SK-N-SH (cell line): ENCODE measurements at regions not wholly inside any gene's neighbourhood (a gene's known extent, or its start where the extent isn't known, plus 50 kb on each side); places are given as distances from the start of the nearest gene placed in this dataset.

Experiments
- EP300 ChIP-seq, 2 experiments: IDR thresholded peaks; 2 replicates each; pipeline versions ENCODE4 v1.4.0 to v1.6.1; 2012; ENCODE audit warnings: borderline replicate concordance in 1 of 2, low read depth in 1 of 2, low read length in 1 of 2
- GABPA ChIP-seq: IDR thresholded peaks from 2 replicates; pipeline ENCODE4 v1.4.0; 2012; ENCODE audit warnings: low read depth, mild to moderate bottlenecking
- JUND ChIP-seq: IDR thresholded peaks from 2 replicates; pipeline ENCODE4 v1.4.0; 2012
- MEF2A ChIP-seq: IDR thresholded peaks from 2 replicates; pipeline ENCODE4 v1.4.0; 2012; ENCODE audit warnings: low read depth, borderline replicate concordance
- NFIC ChIP-seq: IDR thresholded peaks from 2 replicates; pipeline ENCODE4 v1.4.0; 2012; ENCODE audit warnings: borderline replicate concordance
- RFX5 ChIP-seq: IDR thresholded peaks from 2 replicates; pipeline ENCODE4 v1.6.1; 2012; ENCODE audit warnings: mild to moderate bottlenecking, improper control_type of control experiment, low read length
- TF ChIP-seq, protein P1 (sequence below): fragments of 200-600 bp; sonication (generic); IDR thresholded peaks from 2 replicates; pipeline ENCODE4 v1.6.1; 2017; ENCODE audit warnings: antibody characterized with exemption, mild to moderate bottlenecking, moderate library complexity
- TF ChIP-seq, protein P2 (sequence below): IDR thresholded peaks from 2 replicates; pipeline ENCODE4; 2012

- TF ChIP-seq EP300 (IDR thresholded peaks at IDR 0.05; ENCODE audit: borderline replicate concordance in 1 of 2, low read depth in 1 of 2, low read length in 1 of 2) (no peak), MEF2A (no peak), GABPA (no peak), JUND (no peak), RFX5 (no peak), NFIC (no peak)
- TF ChIP-seq, protein P1, sequence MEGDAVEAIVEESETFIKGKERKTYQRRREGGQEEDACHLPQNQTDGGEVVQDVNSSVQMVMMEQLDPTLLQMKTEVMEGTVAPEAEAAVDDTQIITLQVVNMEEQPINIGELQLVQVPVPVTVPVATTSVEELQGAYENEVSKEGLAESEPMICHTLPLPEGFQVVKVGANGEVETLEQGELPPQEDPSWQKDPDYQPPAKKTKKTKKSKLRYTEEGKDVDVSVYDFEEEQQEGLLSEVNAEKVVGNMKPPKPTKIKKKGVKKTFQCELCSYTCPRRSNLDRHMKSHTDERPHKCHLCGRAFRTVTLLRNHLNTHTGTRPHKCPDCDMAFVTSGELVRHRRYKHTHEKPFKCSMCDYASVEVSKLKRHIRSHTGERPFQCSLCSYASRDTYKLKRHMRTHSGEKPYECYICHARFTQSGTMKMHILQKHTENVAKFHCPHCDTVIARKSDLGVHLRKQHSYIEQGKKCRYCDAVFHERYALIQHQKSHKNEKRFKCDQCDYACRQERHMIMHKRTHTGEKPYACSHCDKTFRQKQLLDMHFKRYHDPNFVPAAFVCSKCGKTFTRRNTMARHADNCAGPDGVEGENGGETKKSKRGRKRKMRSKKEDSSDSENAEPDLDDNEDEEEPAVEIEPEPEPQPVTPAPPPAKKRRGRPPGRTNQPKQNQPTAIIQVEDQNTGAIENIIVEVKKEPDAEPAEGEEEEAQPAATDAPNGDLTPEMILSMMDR: no peak
- TF ChIP-seq, protein P2, sequence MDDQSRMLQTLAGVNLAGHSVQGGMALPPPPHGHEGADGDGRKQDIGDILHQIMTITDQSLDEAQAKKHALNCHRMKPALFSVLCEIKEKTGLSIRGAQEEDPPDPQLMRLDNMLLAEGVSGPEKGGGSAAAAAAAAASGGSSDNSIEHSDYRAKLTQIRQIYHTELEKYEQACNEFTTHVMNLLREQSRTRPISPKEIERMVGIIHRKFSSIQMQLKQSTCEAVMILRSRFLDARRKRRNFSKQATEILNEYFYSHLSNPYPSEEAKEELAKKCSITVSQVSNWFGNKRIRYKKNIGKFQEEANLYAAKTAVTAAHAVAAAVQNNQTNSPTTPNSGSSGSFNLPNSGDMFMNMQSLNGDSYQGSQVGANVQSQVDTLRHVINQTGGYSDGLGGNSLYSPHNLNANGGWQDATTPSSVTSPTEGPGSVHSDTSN: no peak
Measured at GRCh38 chr11:112769584-112769983, 191.6 kb upstream of the NCAM1 start.
